ENCODE measurements at regions not wholly inside any gene's neighbourhood (a gene's known extent, or its start where the extent isn't known, plus 50 kb on each side); places are given as distances from the start of the nearest gene placed in this dataset.

GRCh38 chr7:19834566-19834965 lies 61.1 kb upstream of the TMEM196 start:
- no peak overlapping the region for H3K9ac ChIP-seq
- Mint-ChIP-seq H3K27me3 (ENCODE audit: insufficient read depth, low read depth) (no peaks in the 10 kb centered on the region), H3K36me3 (no peaks in the 10 kb centered on the region), H3K4me1 (no peaks in the 10 kb centered on the region), H3K9me3 (no peaks in the 10 kb centered on the region), H3K4me3 (no peak overlapping the region), H3K27ac (no peak overlapping the region)
- no peak overlapping the region for H3K27ac ChIP-seq
- no peaks in the 10 kb centered on the region for H3K79me2 ChIP-seq (ENCODE audit: low read depth)
- no peaks in the 10 kb centered on the region for H3K9me3 ChIP-seq (ENCODE audit: low read depth)
- no peak for DNase-seq (ENCODE audit: low spot score)
- H3K4me1 ChIP-seq, result no peaks in the 10 kb centered on the region
- no peak overlapping the region for H3K4me2 ChIP-seq
- no peaks in the 10 kb centered on the region for H4K20me1 ChIP-seq (ENCODE audit: low read depth)
- H2AFZ ChIP-seq (replicated peaks), result no peak overlapping the region
- no peaks in the 10 kb centered on the region for H3K36me3 ChIP-seq
- H3K4me3 ChIP-seq, result no peak overlapping the region
- no peaks in the 10 kb centered on the region for H3K27me3 ChIP-seq
- TF ChIP-seq EZH2 (IDR thresholded peaks at IDR 0.05) (no peak), CTCF (IDR thresholded peaks at IDR 0.05) (no peak)
- H3F3A ChIP-seq (ENCODE audit: low read depth), result no peaks in the 10 kb centered on the region

- Histone ChIP-seq H3K36me3 (no peaks in the 10 kb centered on the region), H3K9me3 (ENCODE audit: low read depth) (no peaks in the 10 kb centered on the region), H3K27ac (no peak overlapping the region), H3K9ac (no peak overlapping the region), H2AFZ (replicated peaks) (no peak overlapping the region), H3K4me1 (no peaks in the 10 kb centered on the region), H3K4me2 (no peak overlapping the region), H3K79me2 (ENCODE audit: low read depth) (no peaks in the 10 kb centered on the region), H3F3A (ENCODE audit: low read depth) (no peaks in the 10 kb centered on the region), H3K27me3 (no peaks in the 10 kb centered on the region), H3K4me3 (no peak overlapping the region), H4K20me1 (ENCODE audit: low read depth) (no peaks in the 10 kb centered on the region)
- no peak overlapping the region for H3K27ac Mint-ChIP-seq
- H3K4me1 Mint-ChIP-seq, result no peaks in the 10 kb centered on the region
- H3K4me3 Mint-ChIP-seq, result no peak overlapping the region
- no peak for DNase-seq (ENCODE audit: low spot score)
- no peak for TF ChIP-seq CTCF (IDR thresholded peaks at IDR 0.05)
- TF ChIP-seq EZH2 (IDR thresholded peaks at IDR 0.05), result no peak
- no peak for TF ChIP-seq EZH2phosphoT487 (IDR thresholded peaks at IDR 0.05)
- H3K27me3 Mint-ChIP-seq (ENCODE audit: insufficient read depth, low read depth), result no peaks in the 10 kb centered on the region
- H3K9me3 Mint-ChIP-seq, result no peaks in the 10 kb centered on the region
- no peaks in the 10 kb centered on the region for H3K36me3 Mint-ChIP-seq
Observed at GRCh38 chr7:19830604-19831003, 57.2 kb upstream of the TMEM196 start.
